Gastrocnemius medialis (tissue), 4 donors: ENCODE measurements at regions not wholly inside any gene's neighbourhood (a gene's known extent, or its start where the extent isn't known, plus 50 kb on each side); places are given as distances from the start of the nearest gene placed in this dataset.

Source experiments
- CTCF ChIP-seq, 5 experiments: fragments of 450-650 bp in 3 of 5; fragments of 200-600 bp in 2 of 5; sonication (generic) in 2 of 5; IDR thresholded peaks in 4 of 5; conservative IDR thresholded peaks in 1 of 5; 1 replicate in 4 of 5; 2 replicates in 1 of 5; pipeline ENCODE4 v1.5.1; 2016 to 2019; ENCODE audit warnings: antibody characterized with exemption in 5 of 5, mild to moderate bottlenecking in 3 of 5, moderate library complexity in 3 of 5
- POLR2A ChIP-seq, 2 donors: fragments of 450-650 bp; IDR thresholded peaks; one replicate each; pipeline ENCODE4 v1.6.1; 2017; ENCODE audit warnings: antibody characterized with exemption in 2 of 2, mild to moderate bottlenecking in 2 of 2, moderate library complexity in 2 of 2

GRCh38 chr1:67618285-67619018 lies 66.5 kb upstream of the GADD45A start:
- TF ChIP-seq CTCF (IDR thresholded peaks at IDR 0.05 in 4 of 5, conservative IDR thresholded peaks at IDR 0.05 in 1 of 5): no peak
- no peak for TF ChIP-seq POLR2A (IDR thresholded peaks at IDR 0.05)
